ENCODE measurements at regions not wholly inside any gene's neighbourhood (a gene's known extent, or its start where the extent isn't known, plus 50 kb on each side); places are given as distances from the start of the nearest gene placed in this dataset.
"Not testable (repeated sequence)": the region's sequence is repeated elsewhere in the genome, so short reads cannot be mapped to it uniquely, and the experiment has no call there.

GRCh38 chr3:174477491-174477890 is 381.6 kb upstream of the NAALADL2 start:
- H3K4me3 ChIP-seq (ENCODE audit: low read length) = no peak overlapping the region
- H3K4me1 ChIP-seq (ENCODE audit: control insufficient read depth, insufficient read depth, low read length) = no peaks in the 10 kb centered on the region
- no peaks in the 10 kb centered on the region for H3K36me3 ChIP-seq (ENCODE audit: control insufficient read depth, insufficient read depth, low read length)
- H3K9ac ChIP-seq (ENCODE audit: low read length) = no peak overlapping the region
- H3K9me3 ChIP-seq (ENCODE audit: control insufficient read depth, low read length) = no peaks in the 10 kb centered on the region
- H3K27me3 ChIP-seq (ENCODE audit: control insufficient read depth, insufficient read depth, low read length) = no peaks in the 10 kb centered on the region

- Histone ChIP-seq H3K27me3 (ENCODE audit: control insufficient read depth, insufficient read depth, low read length) (no peaks in the 10 kb centered on the region), H3K4me3 (ENCODE audit: low read length) (no peak overlapping the region), H3K9me3 (ENCODE audit: control insufficient read depth, low read length) (no peaks in the 10 kb centered on the region), H3K36me3 (ENCODE audit: control insufficient read depth, insufficient read depth, low read length) (no peaks in the 10 kb centered on the region), H3K9ac (ENCODE audit: low read length) (no peak overlapping the region), H3K4me1 (ENCODE audit: control insufficient read depth, insufficient read depth, low read length) (no peaks in the 10 kb centered on the region)
These were observed 378.4 kb upstream of the NAALADL2 start for GRCh38 chr3:174480767-174481166.

- Histone ChIP-seq H3K27me3 (ENCODE audit: control insufficient read depth, insufficient read depth, low read length) (no peaks in the 10 kb centered on the region), H3K9ac (ENCODE audit: low read length) (no peak overlapping the region), H3K9me3 (ENCODE audit: control insufficient read depth, low read length) (no peaks in the 10 kb centered on the region), H3K36me3 (ENCODE audit: control insufficient read depth, insufficient read depth, low read length) (no peaks in the 10 kb centered on the region), H3K4me1 (ENCODE audit: control insufficient read depth, insufficient read depth, low read length) (no peaks in the 10 kb centered on the region), H3K4me3 (ENCODE audit: low read length) (no peak overlapping the region)
These were observed 376.6 kb upstream of the NAALADL2 start for GRCh38 chr3:174482541-174482940.

GRCh38 chr3:174483254-174483653 is 375.9 kb upstream of the NAALADL2 start:
- no peaks in the 10 kb centered on the region for H3K36me3 ChIP-seq (ENCODE audit: control insufficient read depth, insufficient read depth, low read length)
- no peaks in the 10 kb centered on the region for H3K27me3 ChIP-seq (ENCODE audit: control insufficient read depth, insufficient read depth, low read length)
- H3K4me1 ChIP-seq (ENCODE audit: control insufficient read depth, insufficient read depth, low read length) = no peaks in the 10 kb centered on the region
- no peak overlapping the region for H3K4me3 ChIP-seq (ENCODE audit: low read length)
- no peaks in the 10 kb centered on the region for H3K9me3 ChIP-seq (ENCODE audit: control insufficient read depth, low read length)
- no peak overlapping the region for H3K9ac ChIP-seq (ENCODE audit: low read length)

GRCh38 chr3:174483856-174484255 is 375.3 kb upstream of the NAALADL2 start:
- H3K4me1 ChIP-seq (ENCODE audit: control insufficient read depth, insufficient read depth, low read length) = not testable (repeated sequence)

GRCh38 chr3:174488527-174488926 is 370.6 kb upstream of the NAALADL2 start:
- Histone ChIP-seq H3K9ac (ENCODE audit: low read length) (no peak overlapping the region), H3K36me3 (ENCODE audit: control insufficient read depth, insufficient read depth, low read length) (no peaks in the 10 kb centered on the region), H3K4me3 (ENCODE audit: low read length) (no peak overlapping the region), H3K4me1 (ENCODE audit: control insufficient read depth, insufficient read depth, low read length) (no peaks in the 10 kb centered on the region), H3K9me3 (ENCODE audit: control insufficient read depth, low read length) (no peaks in the 10 kb centered on the region), H3K27me3 (ENCODE audit: control insufficient read depth, insufficient read depth, low read length) (no peaks in the 10 kb centered on the region)

More at GRCh38 chr3:174483856-174484255, 375.3 kb upstream of the NAALADL2 start:
- not testable (repeated sequence) for H3K36me3 ChIP-seq (ENCODE audit: control insufficient read depth, insufficient read depth, low read length); H3K4me3 ChIP-seq (ENCODE audit: low read length); H3K27me3 ChIP-seq (ENCODE audit: control insufficient read depth, insufficient read depth, low read length); H3K9ac ChIP-seq (ENCODE audit: low read length); H3K9me3 ChIP-seq (ENCODE audit: control insufficient read depth, low read length)

- no peaks in the 10 kb centered on the region for H3K9me3 ChIP-seq (ENCODE audit: control insufficient read depth, low read length)
- no peak overlapping the region for H3K4me3 ChIP-seq (ENCODE audit: low read length)
- H3K27me3 ChIP-seq (ENCODE audit: control insufficient read depth, insufficient read depth, low read length) = no peaks in the 10 kb centered on the region
- H3K4me1 ChIP-seq (ENCODE audit: control insufficient read depth, insufficient read depth, low read length) = no peaks in the 10 kb centered on the region
- H3K9ac ChIP-seq (ENCODE audit: low read length) = no peak overlapping the region
- H3K36me3 ChIP-seq (ENCODE audit: control insufficient read depth, insufficient read depth, low read length) = no peaks in the 10 kb centered on the region
These were observed 363.8 kb upstream of the NAALADL2 start for GRCh38 chr3:174495311-174495710.

- no peaks in the 10 kb centered on the region for H3K4me1 ChIP-seq (ENCODE audit: control insufficient read depth, insufficient read depth, low read length)
- no peak overlapping the region for H3K9ac ChIP-seq (ENCODE audit: low read length)
- no peak overlapping the region for H3K4me3 ChIP-seq (ENCODE audit: low read length)
- H3K9me3 ChIP-seq (ENCODE audit: control insufficient read depth, low read length) = no peaks in the 10 kb centered on the region
- no peaks in the 10 kb centered on the region for H3K36me3 ChIP-seq (ENCODE audit: control insufficient read depth, insufficient read depth, low read length)
- no peaks in the 10 kb centered on the region for H3K27me3 ChIP-seq (ENCODE audit: control insufficient read depth, insufficient read depth, low read length)
These were observed 363.2 kb upstream of the NAALADL2 start for GRCh38 chr3:174495928-174496327.

GRCh38 chr3:174498638-174499037 is 360.5 kb upstream of the NAALADL2 start:
- no peaks in the 10 kb centered on the region for H3K4me1 ChIP-seq (ENCODE audit: control insufficient read depth, insufficient read depth, low read length)
- no peaks in the 10 kb centered on the region for H3K9me3 ChIP-seq (ENCODE audit: control insufficient read depth, low read length)
- H3K4me3 ChIP-seq (ENCODE audit: low read length) = no peak overlapping the region
- H3K36me3 ChIP-seq (ENCODE audit: control insufficient read depth, insufficient read depth, low read length) = no peaks in the 10 kb centered on the region
- no peaks in the 10 kb centered on the region for H3K27me3 ChIP-seq (ENCODE audit: control insufficient read depth, insufficient read depth, low read length)
- H3K9ac ChIP-seq (ENCODE audit: low read length) = no peak overlapping the region

- no peaks in the 10 kb centered on the region for H3K9me3 ChIP-seq (ENCODE audit: control insufficient read depth, low read length)
- H3K4me3 ChIP-seq (ENCODE audit: low read length) = no peak overlapping the region
- H3K4me1 ChIP-seq (ENCODE audit: control insufficient read depth, insufficient read depth, low read length) = no peaks in the 10 kb centered on the region
- H3K9ac ChIP-seq (ENCODE audit: low read length) = no peak overlapping the region
- no peaks in the 10 kb centered on the region for H3K36me3 ChIP-seq (ENCODE audit: control insufficient read depth, insufficient read depth, low read length)
- no peaks in the 10 kb centered on the region for H3K27me3 ChIP-seq (ENCODE audit: control insufficient read depth, insufficient read depth, low read length)
These were observed 353.9 kb upstream of the NAALADL2 start for GRCh38 chr3:174505266-174505665.

GRCh38 chr3:174524203-174524602 is 334.9 kb upstream of the NAALADL2 start:
- H3K4me1 ChIP-seq (ENCODE audit: control insufficient read depth, insufficient read depth, low read length) = no peaks in the 10 kb centered on the region
- H3K36me3 ChIP-seq (ENCODE audit: control insufficient read depth, insufficient read depth, low read length) = no peaks in the 10 kb centered on the region
- H3K27me3 ChIP-seq (ENCODE audit: control insufficient read depth, insufficient read depth, low read length) = no peaks in the 10 kb centered on the region
- no peaks in the 10 kb centered on the region for H3K9me3 ChIP-seq (ENCODE audit: control insufficient read depth, low read length)
- H3K4me3 ChIP-seq (ENCODE audit: low read length) = no peak overlapping the region
- H3K9ac ChIP-seq (ENCODE audit: low read length) = no peak overlapping the region

GRCh38 chr3:174529298-174529697 is 329.8 kb upstream of the NAALADL2 start:
- H3K36me3 ChIP-seq (ENCODE audit: control insufficient read depth, insufficient read depth, low read length) = no peaks in the 10 kb centered on the region

GRCh38 chr3:174531262-174531982 is 327.7 kb upstream of the NAALADL2 start:
- H3K36me3 ChIP-seq (ENCODE audit: control insufficient read depth, insufficient read depth, low read length) = no peaks in the 10 kb centered on the region
- no peaks in the 10 kb centered on the region for H3K4me1 ChIP-seq (ENCODE audit: control insufficient read depth, insufficient read depth, low read length)
- no peaks in the 10 kb centered on the region for H3K9me3 ChIP-seq (ENCODE audit: control insufficient read depth, low read length)
- H3K4me3 ChIP-seq (ENCODE audit: low read length) = no peak overlapping the region
- no peak overlapping the region for H3K9ac ChIP-seq (ENCODE audit: low read length)
- no peaks in the 10 kb centered on the region for H3K27me3 ChIP-seq (ENCODE audit: control insufficient read depth, insufficient read depth, low read length)

More at GRCh38 chr3:174529298-174529697, 329.8 kb upstream of the NAALADL2 start:
- Histone ChIP-seq H3K4me3 (ENCODE audit: low read length) (no peak overlapping the region), H3K9me3 (ENCODE audit: control insufficient read depth, low read length) (no peaks in the 10 kb centered on the region), H3K27me3 (ENCODE audit: control insufficient read depth, insufficient read depth, low read length) (no peaks in the 10 kb centered on the region), H3K4me1 (ENCODE audit: control insufficient read depth, insufficient read depth, low read length) (no peaks in the 10 kb centered on the region), H3K9ac (ENCODE audit: low read length) (no peak overlapping the region)
